ENCODE measurements at regions not wholly inside any gene's neighbourhood (a gene's known extent, or its start where the extent isn't known, plus 50 kb on each side); places are given as distances from the start of the nearest gene placed in this dataset.

DNA sequence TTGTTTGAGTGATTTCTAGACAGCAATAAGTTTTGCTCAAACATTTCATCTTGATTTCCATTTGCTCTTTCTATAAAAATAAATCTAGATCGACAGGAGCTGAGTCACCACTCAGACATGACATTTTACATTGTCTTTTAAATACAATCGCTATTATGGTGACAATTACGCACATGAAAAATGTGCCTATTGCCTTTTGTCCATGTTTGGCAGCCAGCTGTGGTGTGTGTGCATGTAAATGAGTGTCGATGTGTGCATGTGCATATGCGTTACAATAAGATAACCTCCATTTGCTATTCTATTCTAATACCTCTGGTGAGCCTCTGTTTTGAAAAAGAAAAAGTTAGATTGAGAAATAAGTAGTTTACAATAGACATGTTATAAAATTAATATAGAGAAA is 89.7 kb upstream of the GRM7 start:
- DNase-seq (ENCODE audit: low read depth) = no peak

GRCh38 chr3:6779140-6779539 is 81.8 kb upstream of the GRM7 start:
- no peak for DNase-seq (ENCODE audit: low read depth)

- no peak for DNase-seq (ENCODE audit: low read depth)
Observed at GRCh38 chr3:6781092-6781491, 79.8 kb upstream of the GRM7 start.

DNA sequence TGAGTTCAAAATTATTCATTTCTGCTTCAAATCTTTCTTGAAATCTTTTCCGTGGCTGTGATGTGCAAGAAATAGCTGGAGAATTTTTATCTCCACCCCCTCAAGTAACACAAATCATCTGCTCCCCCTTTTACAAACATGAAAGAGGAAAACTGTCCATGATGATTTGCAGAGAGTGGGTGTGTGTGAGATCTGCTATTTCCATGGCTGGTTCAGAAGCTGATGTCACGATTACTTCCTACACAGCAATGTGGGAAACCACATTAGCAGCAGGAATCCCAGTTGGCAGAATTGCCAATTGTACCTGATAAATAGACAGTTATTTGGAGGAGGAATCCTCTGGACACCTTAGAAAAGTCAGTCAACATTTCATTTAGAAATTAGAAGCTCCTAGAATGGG is 75.2 kb upstream of the GRM7 start:
- no peak for DNase-seq (ENCODE audit: low read depth)

DNA sequence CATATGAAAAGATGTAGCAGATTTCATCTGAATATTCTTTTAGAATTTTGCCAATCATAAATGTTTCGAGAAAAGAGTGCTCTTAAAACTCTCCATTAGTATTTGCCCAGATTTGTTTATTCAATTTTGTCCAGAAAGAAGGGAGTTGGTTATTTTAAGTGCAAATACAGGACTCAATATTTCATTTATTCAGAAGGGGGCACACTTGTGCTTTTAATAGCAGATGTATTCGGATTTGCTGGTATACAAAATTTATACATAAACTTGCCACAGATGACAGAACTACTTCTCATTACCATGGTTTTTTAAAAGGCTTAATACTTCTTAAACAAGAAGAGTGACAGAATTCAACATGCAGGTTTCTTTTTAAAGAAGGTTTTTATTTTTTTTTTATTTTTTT is 69.8 kb upstream of the GRM7 start:
- DNase-seq (ENCODE audit: low read depth) = no peak

GRCh38 chr3:6799264-6799915 is 61.5 kb upstream of the GRM7 start:
- DNase-seq (ENCODE audit: low read depth) = peak; percentile 11

GRCh38 chr3:6803619-6804018 is 57.3 kb upstream of the GRM7 start:
- no peak for DNase-seq (ENCODE audit: low read depth)

GRCh38 chr3:6805236-6805635 is 55.7 kb upstream of the GRM7 start:
- DNase-seq (ENCODE audit: low read depth) = no peak

DNA sequence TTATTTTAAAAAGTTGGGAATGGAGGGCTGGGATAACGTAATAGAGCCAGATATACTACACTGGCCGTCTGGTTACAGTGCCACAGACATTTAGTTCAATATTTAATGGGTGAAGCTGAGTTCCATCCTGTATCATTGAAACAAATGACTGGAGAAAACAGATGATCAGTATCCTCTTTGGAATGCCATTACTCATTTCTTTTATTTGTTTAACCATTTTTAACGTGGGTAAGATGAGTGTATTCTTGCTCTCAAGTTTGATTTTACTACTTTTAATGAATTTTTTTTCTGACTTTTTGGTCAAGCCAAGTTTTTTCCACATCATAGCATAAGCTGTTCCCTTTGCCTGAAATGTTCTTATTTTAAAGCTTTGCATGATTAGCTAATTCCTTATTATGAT is 53.9 kb upstream of the GRM7 start:
- no peak for DNase-seq (ENCODE audit: low read depth)

GRCh38 chr3:6807967-6808588 is 52.8 kb upstream of the GRM7 start:
- DNase-seq (ENCODE audit: low read depth) = no peak

DNA sequence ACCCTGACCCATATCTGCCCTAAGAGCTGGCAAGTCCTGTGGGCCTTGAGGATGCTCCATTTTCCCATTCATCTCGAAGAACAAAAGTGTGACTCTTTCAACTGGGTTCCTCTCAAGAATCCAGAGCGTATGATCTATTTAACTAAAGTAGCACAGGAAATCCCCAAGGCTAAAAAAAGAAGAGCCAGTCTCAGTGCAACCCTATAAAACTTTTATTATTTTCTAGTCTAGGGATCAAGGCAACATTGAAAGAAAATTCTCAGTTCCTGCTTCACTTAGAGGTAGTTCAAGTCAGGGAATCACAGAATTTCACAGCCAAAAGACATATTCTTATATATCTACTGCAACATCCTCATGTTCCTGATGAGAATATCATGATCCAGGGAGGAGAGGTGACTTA is 51.6 kb upstream of the GRM7 start:
- no peak for DNase-seq (ENCODE audit: low read depth)

Measured in CMK (cell line).